Stimulated activated naive CD8-positive, alpha-beta T cell treated with anti-CD3 and anti-CD28 coated beads, Interleukin-15, Interleukin-2, amounts not matched to agents 100 ng/mL and 50 ng/mL, for 24 hours (primary cell): ENCODE measurements at regions not wholly inside any gene's neighbourhood (a gene's known extent, or its start where the extent isn't known, plus 50 kb on each side); places are given as distances from the start of the nearest gene placed in this dataset.
"Not testable (repeated sequence)": the region's sequence is repeated elsewhere in the genome, so short reads cannot be mapped to it uniquely, and the experiment has no call there.

ENCODE experiments used
- H3K27ac Mint-ChIP-seq: one replicate; pipeline ENCODE4 v1.8.0; 2021; ENCODE audit warnings: mild to moderate bottlenecking, mixed read lengths
- H3K27me3 Mint-ChIP-seq: one replicate; pipeline ENCODE4 v1.8.0; 2021; ENCODE audit warnings: mixed read lengths
- H3K36me3 Mint-ChIP-seq: one replicate; pipeline ENCODE4 v1.8.0; 2021; ENCODE audit warnings: low read depth, mixed read lengths
- H3K4me1 Mint-ChIP-seq: one replicate; pipeline ENCODE4 v1.8.0; 2021; ENCODE audit warnings: low read depth, mixed read lengths
- H3K4me3 Mint-ChIP-seq: one replicate; pipeline ENCODE4 v1.8.0; 2021; ENCODE audit warnings: mild to moderate bottlenecking, mixed read lengths
- H3K9me3 Mint-ChIP-seq: one replicate; pipeline ENCODE4 v1.8.0; 2021; ENCODE audit warnings: mixed read lengths

DNA sequence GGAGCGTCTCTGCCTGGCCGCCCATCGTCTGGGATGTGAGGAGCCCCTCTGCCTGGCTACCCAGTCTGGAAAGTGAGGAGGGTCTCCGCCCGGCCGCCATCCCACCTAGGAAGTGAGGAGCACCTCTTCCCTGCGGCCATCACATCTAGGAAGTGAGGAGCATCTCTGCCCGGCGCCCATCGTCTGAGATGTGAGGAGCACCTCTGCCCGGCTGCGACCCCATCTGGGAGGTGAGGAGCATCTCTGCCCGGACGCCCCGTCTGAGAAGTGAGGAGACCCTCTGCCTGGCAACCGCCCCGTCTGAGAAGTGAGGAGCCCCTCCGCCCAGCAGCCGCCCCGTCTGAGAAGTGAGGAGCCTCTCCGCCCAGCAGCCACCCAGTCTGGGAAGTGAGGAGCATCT, 84.5 kb downstream of the IDS start:
- H3K4me3 Mint-ChIP-seq, H3K36me3 Mint-ChIP-seq, H3K4me1 Mint-ChIP-seq, H3K9me3 Mint-ChIP-seq, H3K27me3 Mint-ChIP-seq, H3K27ac Mint-ChIP-seq: not testable (repeated sequence)

DNA sequence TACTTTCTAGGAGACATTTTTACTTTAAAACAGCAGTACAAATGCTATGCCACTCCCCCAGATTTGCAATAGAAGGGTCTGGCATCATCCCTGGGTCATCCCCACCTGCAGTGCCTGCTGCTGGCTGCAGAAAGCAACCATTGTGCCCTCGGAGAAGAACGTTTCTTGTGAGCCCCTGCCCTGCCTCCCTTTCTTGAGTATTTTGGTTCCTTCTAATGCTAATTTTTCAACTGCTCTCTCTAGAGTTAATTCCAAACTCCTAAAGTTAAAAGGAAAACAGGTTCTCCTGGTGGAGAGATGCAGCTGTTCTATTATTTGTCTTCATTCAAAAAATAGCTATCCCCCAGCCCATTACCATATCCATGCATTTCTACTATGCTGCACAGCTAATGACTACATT, 107.1 kb downstream of the IDS start:
- Mint-ChIP-seq H3K4me3 (no peak overlapping the region), H3K27me3 (no peaks in the 10 kb centered on the region), H3K36me3 (no peaks in the 10 kb centered on the region), H3K4me1 (no peaks in the 10 kb centered on the region), H3K9me3 (no peaks in the 10 kb centered on the region), H3K27ac (no peak overlapping the region)

DNA sequence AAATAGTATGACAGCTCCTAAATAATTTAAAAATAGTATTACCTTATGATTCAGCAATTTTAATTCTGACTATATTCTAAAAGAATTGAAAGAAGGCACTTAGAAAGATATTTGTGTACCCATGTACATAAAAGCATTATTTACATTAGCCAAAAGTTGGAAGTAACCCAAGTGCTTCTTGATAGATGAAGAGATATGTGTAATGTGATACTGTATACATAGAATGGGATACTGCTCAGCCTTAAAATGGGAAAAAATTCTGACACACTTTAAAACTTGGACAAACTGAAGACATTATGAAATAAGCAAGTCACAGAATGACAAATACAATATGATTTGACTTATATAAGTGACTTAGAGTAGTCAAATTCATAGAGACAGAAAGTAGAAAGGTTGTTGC, 112.2 kb downstream of the IDS start:
- no peak overlapping the region for H3K4me3 Mint-ChIP-seq
- no peaks in the 10 kb centered on the region for H3K9me3 Mint-ChIP-seq
- no peaks in the 10 kb centered on the region for H3K4me1 Mint-ChIP-seq
- H3K36me3 Mint-ChIP-seq = no peaks in the 10 kb centered on the region
- H3K27ac Mint-ChIP-seq = no peak overlapping the region
- H3K27me3 Mint-ChIP-seq = no peaks in the 10 kb centered on the region

DNA sequence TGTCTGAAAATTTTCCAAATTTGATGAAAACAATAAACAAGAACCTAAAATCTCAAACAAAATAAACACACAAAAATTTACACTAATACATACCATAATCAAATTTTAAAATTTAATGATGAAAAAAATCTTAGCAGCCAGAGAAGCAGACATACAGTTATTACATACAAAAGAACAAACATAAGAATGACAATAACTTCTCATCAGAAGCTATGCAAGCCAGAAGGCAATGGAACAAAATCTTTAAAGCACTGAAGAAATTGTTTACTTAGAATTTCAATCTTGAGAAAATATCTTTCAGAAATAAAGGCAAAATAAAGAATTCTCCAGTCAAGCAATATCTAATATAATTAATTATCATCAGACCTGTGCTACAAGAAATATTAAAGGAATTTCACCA, 121.3 kb downstream of the IDS start:
- H3K4me1 Mint-ChIP-seq = no peaks in the 10 kb centered on the region
- H3K27ac Mint-ChIP-seq = no peak overlapping the region
- no peaks in the 10 kb centered on the region for H3K9me3 Mint-ChIP-seq
- no peaks in the 10 kb centered on the region for H3K36me3 Mint-ChIP-seq
- no peaks in the 10 kb centered on the region for H3K27me3 Mint-ChIP-seq
- H3K4me3 Mint-ChIP-seq = no peak overlapping the region

DNA sequence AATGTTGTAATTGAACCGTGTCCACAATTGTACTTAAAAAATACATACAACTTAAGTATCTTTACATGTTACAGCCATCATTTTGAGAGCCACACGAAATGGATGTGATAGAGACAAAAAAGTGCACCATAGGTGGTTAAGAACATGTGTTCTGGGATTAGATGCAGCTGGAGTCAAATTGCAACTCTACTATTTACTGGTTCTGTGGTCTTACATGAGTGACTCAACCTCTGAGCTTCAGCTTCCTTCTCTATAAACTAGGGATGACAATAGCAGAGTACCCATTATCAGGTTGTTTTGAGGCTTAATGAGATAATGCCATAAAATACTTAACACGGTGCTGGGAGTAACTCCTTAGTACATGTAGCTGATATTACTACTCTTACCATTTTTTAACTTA, 130.4 kb downstream of the IDS start:
- Mint-ChIP-seq H3K36me3 (no peaks in the 10 kb centered on the region), H3K27ac (no peak overlapping the region), H3K4me1 (no peaks in the 10 kb centered on the region), H3K4me3 (no peak overlapping the region), H3K9me3 (no peaks in the 10 kb centered on the region), H3K27me3 (no peaks in the 10 kb centered on the region)

DNA sequence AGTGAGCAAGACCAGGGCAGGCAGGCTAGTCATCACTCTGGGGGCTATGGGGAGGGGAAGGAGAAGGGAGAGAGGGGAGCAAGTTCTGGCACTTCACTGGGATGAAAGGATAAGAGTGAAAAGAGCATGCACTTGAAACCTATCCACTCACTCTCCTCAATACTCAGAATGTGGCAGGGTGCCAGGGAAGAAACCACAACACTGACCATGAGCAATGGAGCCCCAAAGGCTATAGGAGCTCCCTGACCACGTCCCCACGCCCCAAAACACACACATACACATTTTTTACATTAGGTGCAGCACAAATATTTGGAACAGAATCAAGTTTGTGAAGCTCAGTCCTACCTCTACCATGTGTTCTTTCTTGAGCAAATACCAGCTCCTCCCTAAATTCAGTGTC, 132.2 kb downstream of the IDS start:
- Mint-ChIP-seq H3K9me3 (no peaks in the 10 kb centered on the region), H3K27ac (no peak overlapping the region), H3K4me1 (no peaks in the 10 kb centered on the region)

DNA sequence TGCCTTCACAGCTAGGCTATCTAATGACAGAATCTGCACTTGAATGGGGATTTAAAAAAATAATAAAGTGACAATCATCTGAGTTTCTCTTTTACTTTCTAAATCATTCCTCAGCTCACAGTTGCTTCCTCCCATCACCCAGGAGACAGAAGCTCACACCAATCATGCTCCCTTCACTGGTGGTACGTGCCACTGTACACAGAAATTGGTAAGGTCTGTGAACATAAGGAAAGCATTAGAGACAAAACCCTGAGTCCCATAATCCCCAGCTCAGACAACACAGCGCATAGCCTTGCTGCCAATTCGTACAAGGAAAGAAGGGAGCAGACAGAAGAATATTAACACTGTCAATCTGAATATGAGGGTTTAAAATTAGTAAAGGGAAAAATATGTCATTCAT, 133.1 kb downstream of the IDS start:
- Mint-ChIP-seq H3K36me3 (no peaks in the 10 kb centered on the region), H3K27ac (no peak overlapping the region), H3K4me3 (no peak overlapping the region), H3K27me3 (no peaks in the 10 kb centered on the region), H3K9me3 (no peaks in the 10 kb centered on the region), H3K4me1 (no peaks in the 10 kb centered on the region)

More for the DNA sequence above, 132.2 kb downstream of the IDS start:
- Mint-ChIP-seq H3K27me3 (no peaks in the 10 kb centered on the region), H3K36me3 (no peaks in the 10 kb centered on the region), H3K4me3 (no peak overlapping the region)

DNA sequence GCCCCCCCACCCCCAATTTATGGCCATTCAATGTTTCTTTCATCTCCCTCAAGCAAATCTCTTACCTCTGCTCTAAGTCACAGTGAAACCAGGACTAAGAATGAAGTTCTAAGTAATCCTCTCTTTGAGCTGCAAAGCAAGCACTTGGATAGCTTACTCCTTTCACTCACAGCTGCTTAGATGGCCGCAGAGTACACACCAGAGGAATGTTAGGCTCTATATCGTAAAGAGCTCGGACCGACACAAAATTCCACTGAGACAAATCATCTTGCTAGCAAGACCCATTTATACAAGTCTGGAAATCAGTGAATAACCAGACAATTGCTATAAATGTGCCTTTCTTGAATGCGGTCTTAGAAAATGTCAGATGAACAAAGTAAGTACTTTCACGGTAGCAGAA, 135.0 kb downstream of the IDS start:
- Mint-ChIP-seq H3K27ac (no peak overlapping the region), H3K9me3 (no peaks in the 10 kb centered on the region), H3K27me3 (no peaks in the 10 kb centered on the region), H3K36me3 (no peaks in the 10 kb centered on the region), H3K4me1 (no peaks in the 10 kb centered on the region), H3K4me3 (no peak overlapping the region)

DNA sequence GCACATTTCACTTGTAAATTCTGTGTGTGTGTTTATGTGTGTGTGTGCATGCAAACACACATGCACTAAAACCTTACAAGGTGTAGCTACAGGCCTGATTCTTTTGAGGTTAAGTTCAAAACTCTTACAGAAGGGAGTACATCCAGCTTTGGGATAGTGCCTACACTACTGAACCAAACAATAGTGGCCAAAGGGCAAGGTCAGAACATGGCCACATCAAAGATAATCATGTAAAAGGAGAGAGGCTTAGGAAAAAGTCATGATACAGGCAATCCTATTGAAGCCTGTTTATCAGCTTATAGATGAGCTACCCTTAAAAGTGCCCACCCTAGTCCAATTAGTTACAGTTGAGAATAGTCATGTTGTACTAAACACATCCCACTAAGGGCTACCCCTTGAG, 139.6 kb downstream of the IDS start:
- Mint-ChIP-seq H3K4me1 (no peaks in the 10 kb centered on the region), H3K27ac (no peak overlapping the region), H3K27me3 (no peaks in the 10 kb centered on the region), H3K36me3 (no peaks in the 10 kb centered on the region), H3K4me3 (no peak overlapping the region), H3K9me3 (no peaks in the 10 kb centered on the region)

DNA sequence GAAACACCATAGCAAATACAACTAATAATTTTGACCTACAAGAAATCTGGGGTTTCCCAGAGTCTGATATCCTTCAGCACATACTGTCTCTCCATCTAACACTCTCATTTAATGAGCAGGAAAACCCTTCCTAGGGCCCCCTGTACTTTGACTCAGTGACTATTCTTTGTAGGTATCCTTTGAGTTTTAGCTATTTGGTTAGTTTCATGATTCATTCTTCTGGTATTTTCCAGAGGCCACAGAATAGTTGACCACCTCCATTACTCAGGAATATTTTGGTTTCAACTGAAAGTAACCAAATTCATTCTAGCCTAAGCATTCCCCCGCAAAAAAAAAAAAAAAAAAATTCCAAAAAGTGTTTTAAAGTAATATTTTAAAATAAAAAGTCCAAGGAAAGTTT, 140.0 kb downstream of the IDS start:
- Mint-ChIP-seq H3K9me3 (no peaks in the 10 kb centered on the region), H3K27me3 (no peaks in the 10 kb centered on the region), H3K36me3 (no peaks in the 10 kb centered on the region), H3K27ac (no peak overlapping the region), H3K4me1 (no peaks in the 10 kb centered on the region), H3K4me3 (no peak overlapping the region)

DNA sequence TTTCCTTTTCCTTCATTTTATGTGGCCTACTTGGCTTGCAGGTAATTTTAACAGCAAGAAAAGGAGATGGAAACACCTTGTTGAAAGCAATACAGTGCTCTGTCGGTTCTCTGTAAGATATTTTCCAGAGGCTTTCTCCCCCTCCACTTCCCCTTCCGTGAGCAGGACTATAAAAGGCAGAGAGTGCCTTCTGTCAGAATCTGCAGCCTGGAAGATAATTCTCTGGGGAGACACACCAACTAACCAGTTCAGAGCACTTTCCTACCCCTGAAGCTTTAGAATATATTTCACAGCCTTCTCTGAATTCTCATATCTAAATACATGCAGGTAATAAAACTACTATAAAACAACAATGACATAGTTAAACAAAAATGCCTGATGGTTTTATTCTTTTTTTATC, 141.1 kb downstream of the IDS start:
- H3K4me3 Mint-ChIP-seq = no peak overlapping the region
- no peaks in the 10 kb centered on the region for H3K4me1 Mint-ChIP-seq
- H3K36me3 Mint-ChIP-seq = no peaks in the 10 kb centered on the region
- H3K9me3 Mint-ChIP-seq = peaks cover under 1% of the 10 kb centered on the region
- H3K27me3 Mint-ChIP-seq = no peaks in the 10 kb centered on the region
- no peak overlapping the region for H3K27ac Mint-ChIP-seq

DNA sequence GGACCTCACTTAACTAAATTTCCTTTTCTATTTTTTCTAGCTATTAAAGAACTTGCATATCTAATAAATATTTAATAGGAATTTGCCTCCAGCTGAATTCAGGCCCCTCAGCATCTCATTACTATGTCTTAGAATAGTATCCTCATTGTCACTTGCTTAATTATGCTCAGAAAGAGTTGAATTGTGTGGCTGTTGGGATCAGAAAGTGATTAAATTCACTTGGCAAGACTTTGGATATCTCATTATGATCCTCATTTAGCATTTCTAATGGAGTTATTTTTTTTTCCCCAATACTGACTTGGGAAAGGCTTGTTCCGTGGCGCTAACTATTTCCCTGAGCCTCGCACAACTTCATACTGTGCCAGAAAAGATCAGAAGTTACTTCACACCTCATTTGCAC, 158.8 kb downstream of the IDS start:
- Mint-ChIP-seq H3K27me3 (no peaks in the 10 kb centered on the region), H3K4me3 (no peak overlapping the region), H3K9me3 (no peaks in the 10 kb centered on the region), H3K4me1 (no peaks in the 10 kb centered on the region), H3K27ac (no peak overlapping the region), H3K36me3 (no peaks in the 10 kb centered on the region)

DNA sequence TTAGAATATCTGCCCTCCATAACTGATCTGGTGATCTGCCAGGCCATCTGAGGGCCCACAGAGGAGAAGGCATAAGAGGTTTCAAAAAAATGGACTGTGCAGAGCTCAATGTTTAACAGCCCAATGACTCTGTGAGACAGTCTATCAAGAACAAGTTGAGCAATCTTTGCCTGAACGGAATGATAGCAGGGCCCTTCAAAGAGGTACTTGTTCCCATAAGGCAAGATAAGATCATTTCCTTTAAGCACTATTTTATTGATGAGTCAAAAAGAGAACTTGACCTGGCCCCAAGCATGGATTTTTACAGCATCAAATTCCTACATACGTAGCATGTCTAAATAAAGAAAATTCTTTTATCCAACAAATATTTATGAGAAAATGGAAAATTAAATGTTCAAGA, 182.8 kb downstream of the IDS start:
- Mint-ChIP-seq H3K36me3 (no peaks in the 10 kb centered on the region), H3K4me1 (no peaks in the 10 kb centered on the region)

DNA sequence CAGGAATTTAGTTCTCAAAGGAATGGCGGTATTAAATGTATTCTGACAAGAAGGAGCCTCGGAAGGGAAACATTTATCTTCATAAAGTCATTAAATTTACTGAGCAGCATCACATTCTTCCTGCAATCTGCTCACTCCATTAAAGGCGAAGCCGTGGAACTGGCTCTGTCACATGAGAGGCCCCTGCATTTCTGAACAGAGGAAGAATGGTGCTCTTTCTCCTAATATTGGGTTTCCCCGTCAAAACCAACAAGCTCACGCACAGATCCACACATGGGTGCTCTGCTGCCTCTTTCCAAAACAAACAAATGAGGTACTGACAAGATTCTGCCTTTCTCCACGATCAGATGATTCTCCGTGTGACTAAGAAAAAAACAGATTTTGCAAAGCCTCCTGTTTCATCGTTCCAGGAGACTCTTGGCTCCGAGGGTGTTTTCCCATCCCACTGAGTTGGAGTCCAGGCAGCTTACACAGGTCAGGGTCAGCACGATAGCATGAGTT, 191.2 kb downstream of the IDS start:
- no peaks in the 10 kb centered on the region for H3K9me3 Mint-ChIP-seq
- H3K4me3 Mint-ChIP-seq = no peak overlapping the region
- no peaks in the 10 kb centered on the region for H3K4me1 Mint-ChIP-seq
- H3K27me3 Mint-ChIP-seq = no peaks in the 10 kb centered on the region
- no peaks in the 10 kb centered on the region for H3K36me3 Mint-ChIP-seq
- no peak overlapping the region for H3K27ac Mint-ChIP-seq

More for the DNA sequence above, 182.8 kb downstream of the IDS start:
- Mint-ChIP-seq H3K4me3 (no peak overlapping the region), H3K27ac (no peak overlapping the region), H3K9me3 (no peaks in the 10 kb centered on the region), H3K27me3 (peaks cover 4% of the 10 kb centered on the region)

DNA sequence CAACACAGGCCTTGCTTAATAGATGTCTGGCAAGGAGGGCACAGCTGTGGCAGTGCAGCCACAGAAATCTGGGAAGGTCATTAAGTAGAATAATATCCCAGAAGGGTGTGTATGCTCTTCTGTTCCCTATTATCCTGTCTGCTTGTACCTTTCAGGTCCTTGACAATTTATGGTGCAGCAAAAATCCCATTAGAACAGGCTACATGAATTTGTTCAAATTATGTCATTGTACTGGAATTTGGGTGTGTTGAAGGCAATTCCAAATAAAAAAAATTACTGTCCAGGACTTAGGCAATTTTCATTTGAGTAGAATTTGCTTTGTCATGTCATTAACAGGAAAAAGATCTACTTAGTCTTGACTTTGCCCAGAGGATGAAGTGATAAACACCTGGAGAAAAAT, 192.1 kb downstream of the IDS start:
- Mint-ChIP-seq H3K27ac (no peak overlapping the region), H3K36me3 (no peaks in the 10 kb centered on the region), H3K4me1 (no peaks in the 10 kb centered on the region), H3K27me3 (no peaks in the 10 kb centered on the region), H3K9me3 (no peaks in the 10 kb centered on the region), H3K4me3 (no peak overlapping the region)

DNA sequence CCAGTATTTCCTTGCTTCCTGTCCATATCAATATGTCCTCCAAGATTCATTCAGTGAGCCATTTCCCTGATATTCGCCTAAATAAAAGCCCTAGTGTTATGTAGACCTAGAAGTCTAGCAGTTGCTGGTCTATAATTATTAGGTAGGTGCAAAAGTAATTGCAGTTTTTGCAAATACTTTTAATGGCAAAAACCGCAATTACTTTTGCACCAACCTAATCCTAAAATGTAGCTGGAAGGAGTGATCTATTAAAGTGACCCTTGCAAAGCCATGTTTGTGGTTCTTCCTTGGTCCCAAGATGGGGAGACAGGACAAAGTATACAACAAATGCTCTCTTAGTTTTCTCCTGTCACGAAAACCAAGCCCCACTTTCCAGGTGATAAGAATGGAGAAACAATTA, 193.0 kb downstream of the IDS start:
- Mint-ChIP-seq H3K4me3 (no peak overlapping the region), H3K9me3 (no peaks in the 10 kb centered on the region), H3K36me3 (no peaks in the 10 kb centered on the region), H3K27ac (no peak overlapping the region), H3K4me1 (no peaks in the 10 kb centered on the region), H3K27me3 (no peaks in the 10 kb centered on the region)

DNA sequence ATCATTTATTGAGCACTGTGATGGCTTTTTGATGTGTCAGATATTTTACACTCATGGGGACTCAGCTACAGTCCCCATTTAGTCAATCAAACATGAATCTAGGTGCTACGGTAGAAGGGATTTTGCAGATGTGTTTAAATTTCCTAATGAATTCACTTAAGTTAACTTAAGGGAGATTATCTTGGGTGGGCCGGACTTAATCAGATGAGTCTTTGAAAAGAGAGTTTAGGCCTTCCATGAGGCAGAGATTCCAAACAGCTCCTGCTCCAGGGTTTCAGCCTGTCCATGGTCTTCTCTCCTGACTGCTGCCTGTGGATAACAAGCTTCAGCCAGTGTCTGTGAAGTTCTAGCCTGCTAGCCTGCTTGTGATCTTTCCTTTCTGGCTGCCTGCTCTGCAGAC, 202.4 kb downstream of the IDS start:
- no peaks in the 10 kb centered on the region for H3K27me3 Mint-ChIP-seq
- no peak overlapping the region for H3K4me3 Mint-ChIP-seq
- H3K36me3 Mint-ChIP-seq = no peaks in the 10 kb centered on the region
- no peaks in the 10 kb centered on the region for H3K4me1 Mint-ChIP-seq
- no peak overlapping the region for H3K27ac Mint-ChIP-seq
- no peaks in the 10 kb centered on the region for H3K9me3 Mint-ChIP-seq
